Mesodermal cell (in vitro differentiated cells): ENCODE measurements at regions not wholly inside any gene's neighbourhood (a gene's known extent, or its start where the extent isn't known, plus 50 kb on each side); places are given as distances from the start of the nearest gene placed in this dataset.
A peak's percentile ranks its signal among the peaks of the same experiment; 100 is the strongest.

Experiments
- H3K27ac ChIP-seq: 2 replicates; pipeline ENCODE4 v1.7.0; 2013; ENCODE audit warnings: mild to moderate bottlenecking, low read depth, low read length, moderate library complexity; ENCODE audit not compliant: severe bottlenecking
- H3K36me3 ChIP-seq: 2 replicates; pipeline ENCODE4 v1.7.1; 2013; ENCODE audit warnings: mild to moderate bottlenecking, low read length, moderate library complexity; ENCODE audit not compliant: control insufficient read depth, insufficient read depth
- H3K4me1 ChIP-seq: one replicate; pipeline ENCODE4 v1.7.1; 2013; ENCODE audit warnings: mild to moderate bottlenecking, low read length; ENCODE audit not compliant: insufficient read depth, control insufficient read depth, poor library complexity, severe bottlenecking
- H3K4me3 ChIP-seq: 2 replicates; pipeline ENCODE4 v1.7.0; 2013; ENCODE audit warnings: low read length, control low read depth, mild to moderate bottlenecking; ENCODE audit not compliant: insufficient read depth, poor library complexity, severe bottlenecking; ENCODE audit errors: extremely low read depth
- H3K9me3 ChIP-seq: 2 replicates; pipeline ENCODE4 v1.7.1; 2013; ENCODE audit warnings: mild to moderate bottlenecking, low read length, moderate library complexity; ENCODE audit not compliant: control insufficient read depth
- WGBS, 2 experiments: methylation state at CpG; one replicate each; pipeline ENCODE4 v1.1.5; 2013; ENCODE audit warnings: missing lambda C conversion rate in 2 of 2; ENCODE audit not compliant: insufficient coverage in 2 of 2; 5-methylcytosine and 5-hydroxymethylcytosine counted together

DNA sequence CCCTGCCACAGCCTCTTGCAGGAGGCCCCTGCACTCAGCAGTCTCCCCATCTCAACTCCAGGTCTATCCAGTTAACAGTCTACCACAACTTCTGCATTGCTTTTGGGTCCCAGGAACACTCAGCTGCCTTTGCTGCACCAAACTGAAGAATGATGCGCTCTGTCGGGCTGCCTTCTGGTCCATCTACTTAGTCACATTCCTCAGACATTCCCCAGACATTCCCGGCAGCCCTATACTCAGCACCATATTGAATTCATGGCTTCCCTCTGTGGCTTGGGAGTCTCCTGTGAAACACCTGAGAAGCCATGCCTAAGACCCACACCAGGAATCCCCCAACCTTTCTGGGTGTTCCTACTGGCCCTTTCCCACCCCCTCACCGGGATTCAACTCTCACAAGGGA lies 99.6 kb upstream of the COL21A1 start:
- 91 to 95% methylated on average over 4 of the region's 4 CpGs for WGBS, 2 experiments
- Histone ChIP-seq H3K4me1 (peaks cover 4% of the 10 kb centered on the region), H3K4me3 (no peak overlapping the region), H3K27ac (no peak overlapping the region), H3K9me3 (no peaks in the 10 kb centered on the region), H3K36me3 (no peaks in the 10 kb centered on the region)

DNA sequence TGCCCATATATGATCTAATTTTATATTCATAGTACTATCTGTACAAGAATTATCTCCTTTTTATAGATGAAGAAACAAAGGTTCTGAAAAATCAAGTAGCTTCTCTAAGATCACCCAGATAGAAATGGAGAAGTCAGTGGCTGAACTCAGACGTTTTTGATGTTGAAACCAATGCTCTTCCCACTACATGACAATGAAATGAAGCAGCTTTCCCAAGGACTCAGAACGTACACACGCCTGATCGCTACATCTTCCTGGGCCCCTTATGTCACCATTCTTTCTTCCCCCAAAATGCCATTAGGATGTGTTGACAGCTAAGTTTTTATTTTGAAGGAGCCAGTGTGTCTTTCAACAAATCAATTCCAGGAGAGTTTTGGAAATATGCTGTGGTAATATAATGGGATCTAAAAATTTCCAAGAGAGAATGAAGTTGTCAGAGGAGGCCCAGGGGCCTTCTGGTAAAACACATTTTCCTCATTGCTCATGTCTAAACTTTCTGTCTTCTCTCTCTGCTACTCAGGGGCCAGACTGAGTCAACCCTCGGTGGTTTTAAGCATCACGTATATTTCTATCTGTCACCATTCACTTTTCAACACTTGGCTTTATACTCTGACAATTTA lies 98.1 kb upstream of the COL21A1 start:
- 57 to 80% methylated on average over 1 to 2 of the region's 6 CpGs for WGBS, 2 experiments
- Histone ChIP-seq H3K27ac (no peak overlapping the region), H3K36me3 (no peaks in the 10 kb centered on the region), H3K4me3 (no peak overlapping the region), H3K9me3 (no peaks in the 10 kb centered on the region), H3K4me1 (peaks cover 4% of the 10 kb centered on the region)

GRCh38 chr6:56343295-56343694 lies 95.9 kb upstream of the COL21A1 start:
- Histone ChIP-seq H3K36me3 (no peaks in the 10 kb centered on the region), H3K9me3 (no peaks in the 10 kb centered on the region), H3K4me1 (peaks cover under 1% of the 10 kb centered on the region), H3K4me3 (no peak overlapping the region), H3K27ac (no peak overlapping the region)
- WGBS, 2 experiments, result 80% methylated on average over 1 of the region's 2 CpGs; no CpG with 5 or more reads in 1 of the 2 experiments

- no CpG with 5 or more reads among the region's 3 CpGs for WGBS, 2 experiments
- Histone ChIP-seq H3K36me3 (no peaks in the 10 kb centered on the region), H3K9me3 (no peaks in the 10 kb centered on the region), H3K4me3 (no peak overlapping the region), H3K27ac (no peak overlapping the region), H3K4me1 (no peaks in the 10 kb centered on the region)
These were observed 92.1 kb upstream of the COL21A1 start for GRCh38 chr6:56339524-56339923.

DNA sequence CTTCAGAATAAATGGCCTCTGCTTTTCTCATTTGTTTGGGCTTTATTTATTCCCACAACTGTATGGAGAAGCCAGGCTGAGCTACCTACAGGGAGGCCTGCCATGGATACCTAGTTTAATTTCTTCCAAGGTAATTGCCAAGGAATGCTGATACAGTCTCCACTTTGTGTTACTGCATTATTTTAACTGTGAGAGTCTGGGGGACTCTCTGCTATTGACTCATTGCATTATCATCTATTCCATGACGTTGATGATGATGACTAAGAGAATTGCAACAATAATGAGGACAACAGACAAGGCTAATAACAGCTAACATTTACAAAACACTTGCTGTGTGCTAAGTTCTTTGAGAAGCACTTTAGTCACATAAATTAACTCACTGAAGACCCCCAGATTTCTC lies 88.3 kb upstream of the COL21A1 start:
- Histone ChIP-seq H3K36me3 (no peaks in the 10 kb centered on the region), H3K4me1 (no peaks in the 10 kb centered on the region), H3K27ac (peak overlapping the region; percentile 62), H3K4me3 (no peak overlapping the region), H3K9me3 (no peaks in the 10 kb centered on the region)
- no CpG with 5 or more reads among the region's 1 CpG for WGBS, 2 experiments

- Histone ChIP-seq H3K9me3 (no peaks in the 10 kb centered on the region), H3K36me3 (no peaks in the 10 kb centered on the region), H3K27ac (no peak overlapping the region), H3K4me3 (no peak overlapping the region), H3K4me1 (no peaks in the 10 kb centered on the region)
- WGBS, 2 experiments, result 89 to 100% methylated on average over 1 of the region's 1 CpG
These were observed 87.6 kb upstream of the COL21A1 start for GRCh38 chr6:56334937-56335336.

GRCh38 chr6:56329271-56330050 lies 82.1 kb upstream of the COL21A1 start:
- H3K4me1 ChIP-seq, result no peaks in the 10 kb centered on the region
- no peak overlapping the region for H3K27ac ChIP-seq
- no peaks in the 10 kb centered on the region for H3K9me3 ChIP-seq
- H3K4me3 ChIP-seq, result no peak overlapping the region
- 94% methylated on average over 3 of the region's 3 CpGs; no CpG with 5 or more reads in 1 of the 2 experiments for WGBS, 2 experiments
- H3K36me3 ChIP-seq, result no peaks in the 10 kb centered on the region

DNA sequence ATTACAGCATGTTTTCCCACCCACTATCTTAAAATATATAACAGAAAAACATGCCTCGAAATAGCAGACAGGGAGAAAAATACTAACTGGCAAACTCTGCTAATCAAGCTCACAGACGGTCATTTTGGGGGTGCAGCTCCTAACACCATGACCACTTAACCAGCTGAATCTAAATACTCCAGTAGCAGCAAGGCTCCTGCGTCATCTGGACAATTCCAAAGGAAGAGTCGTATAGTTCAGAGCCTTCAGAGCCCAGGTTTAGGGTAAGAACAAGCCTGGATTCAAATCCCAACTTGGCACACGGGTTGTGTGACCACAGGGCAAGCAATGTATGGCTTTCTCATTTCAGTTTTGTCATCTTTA lies 81.3 kb upstream of the COL21A1 start:
- 91 to 96% methylated on average over 3 to 4 of the region's 5 CpGs for WGBS, 2 experiments
- Histone ChIP-seq H3K36me3 (no peaks in the 10 kb centered on the region), H3K27ac (no peak overlapping the region), H3K9me3 (no peaks in the 10 kb centered on the region), H3K4me3 (no peak overlapping the region), H3K4me1 (no peaks in the 10 kb centered on the region)

- H3K36me3 ChIP-seq, result no peaks in the 10 kb centered on the region
- H3K27ac ChIP-seq, result no peak overlapping the region
- H3K4me3 ChIP-seq, result no peak overlapping the region
- H3K4me1 ChIP-seq, result no peaks in the 10 kb centered on the region
- WGBS, 2 experiments, result 80% methylated on average over 1 of the region's 3 CpGs; no CpG with 5 or more reads in 1 of the 2 experiments
- H3K9me3 ChIP-seq, result no peaks in the 10 kb centered on the region
These were observed 80.8 kb upstream of the COL21A1 start for GRCh38 chr6:56327946-56328727.

GRCh38 chr6:56324396-56324795 lies 77.0 kb upstream of the COL21A1 start:
- Histone ChIP-seq H3K4me3 (no peak overlapping the region), H3K27ac (no peak overlapping the region), H3K9me3 (no peaks in the 10 kb centered on the region), H3K4me1 (no peaks in the 10 kb centered on the region), H3K36me3 (no peaks in the 10 kb centered on the region)
- WGBS, 2 experiments, result 46 to 60% methylated on average over 3 to 6 of the region's 6 CpGs
